ENCODE measurements at regions not wholly inside any gene's neighbourhood (a gene's known extent, or its start where the extent isn't known, plus 50 kb on each side); places are given as distances from the start of the nearest gene placed in this dataset.
"Not testable (repeated sequence)": the region's sequence is repeated elsewhere in the genome, so short reads cannot be mapped to it uniquely, and the experiment has no call there.

DNA sequence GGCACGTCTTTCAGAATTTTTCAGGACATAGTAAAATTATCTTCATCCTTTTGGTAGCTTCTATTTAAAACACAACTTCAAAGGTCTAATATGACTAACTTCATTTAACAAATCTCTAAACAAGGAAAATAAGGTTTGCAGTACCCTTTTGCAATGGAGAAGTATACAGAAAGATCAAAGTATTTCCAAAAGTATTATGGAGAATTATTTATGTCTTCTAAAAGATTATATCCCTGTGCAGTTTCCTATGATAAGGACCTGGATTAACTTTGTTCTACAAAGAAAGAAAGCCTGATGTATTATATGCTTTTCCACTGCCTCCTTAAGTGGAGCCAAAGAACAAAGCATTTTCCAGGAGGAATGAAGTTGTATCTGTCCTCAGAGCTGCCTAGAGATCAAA lies 353.0 kb upstream of the RUNX1 start:
- no peak for DNase-seq (ENCODE audit: low read depth, low spot score)

DNA sequence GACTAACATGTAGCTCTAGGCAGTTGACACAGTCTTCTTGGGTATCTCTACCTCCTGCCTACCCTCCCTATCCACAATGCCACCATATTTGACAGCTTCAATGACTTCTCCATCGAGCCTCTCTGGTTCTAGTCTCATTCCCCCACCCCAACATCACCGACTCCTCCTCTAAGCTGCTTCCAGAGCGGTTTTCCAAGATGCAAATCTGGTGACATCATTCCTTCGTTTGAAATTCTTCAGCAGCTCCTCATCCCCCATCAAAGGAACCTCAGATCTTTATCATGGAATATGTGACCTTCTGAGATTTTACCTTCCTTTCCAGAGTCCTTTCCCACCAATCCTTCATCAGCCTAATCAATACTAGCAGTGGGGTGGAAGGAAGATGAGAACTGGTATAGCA lies 352.4 kb upstream of the RUNX1 start:
- DNase-seq (ENCODE audit: low read depth, low spot score), result no peak

DNA sequence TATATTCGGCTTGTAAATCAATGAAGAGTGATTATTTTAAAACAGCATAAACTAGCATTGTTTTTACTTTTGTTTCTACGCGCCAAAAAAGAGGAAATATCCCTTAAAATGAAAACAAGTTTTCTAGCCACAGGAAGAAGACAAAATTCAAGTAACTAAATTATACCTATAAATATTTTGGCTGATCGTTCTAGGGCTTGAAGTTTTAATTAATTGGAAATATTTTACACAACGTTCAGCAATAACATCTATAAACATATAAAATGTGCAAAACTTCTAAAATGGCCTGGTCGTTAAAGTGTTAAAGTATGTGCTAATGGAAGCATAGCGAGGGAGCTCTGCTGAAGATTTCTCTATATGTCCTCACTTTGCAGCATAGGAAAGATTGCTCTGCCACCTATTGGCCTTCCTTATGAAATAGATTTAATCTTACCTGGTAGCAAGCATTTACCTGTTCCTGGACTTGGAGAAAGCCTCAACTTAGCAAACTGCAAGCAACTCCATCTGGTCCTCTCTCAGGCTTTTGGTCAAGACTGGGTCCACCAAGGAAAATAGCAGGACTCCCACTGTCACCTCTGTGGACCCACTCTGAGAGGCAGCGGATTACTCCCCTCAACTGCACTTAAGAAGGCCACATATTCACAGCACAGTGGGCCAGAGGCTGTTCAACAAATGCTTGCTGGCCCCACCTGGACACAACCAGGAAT lies 351.3 kb upstream of the RUNX1 start:
- DNase-seq (ENCODE audit: low read depth, low spot score), result peak; percentile 15

DNA sequence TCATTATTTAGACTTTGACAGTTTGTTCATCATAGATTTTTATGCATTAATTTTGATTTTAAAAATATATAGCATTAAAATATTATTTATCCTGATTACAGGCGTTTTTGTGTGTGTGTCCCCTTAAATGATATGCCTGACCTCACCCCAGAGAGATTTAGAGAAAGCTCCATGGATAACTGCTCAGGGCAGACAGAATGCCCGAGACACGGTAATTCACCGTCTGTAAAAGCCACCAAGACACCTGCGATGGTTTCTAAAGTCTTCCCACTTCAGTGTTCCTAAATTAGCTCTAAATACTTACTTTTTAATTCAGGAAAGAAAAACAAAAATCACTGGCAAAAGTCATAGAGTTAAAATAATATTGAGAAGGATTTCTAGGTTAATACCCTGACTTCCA lies 350.6 kb upstream of the RUNX1 start:
- DNase-seq (ENCODE audit: low read depth, low spot score), result no peak

DNA sequence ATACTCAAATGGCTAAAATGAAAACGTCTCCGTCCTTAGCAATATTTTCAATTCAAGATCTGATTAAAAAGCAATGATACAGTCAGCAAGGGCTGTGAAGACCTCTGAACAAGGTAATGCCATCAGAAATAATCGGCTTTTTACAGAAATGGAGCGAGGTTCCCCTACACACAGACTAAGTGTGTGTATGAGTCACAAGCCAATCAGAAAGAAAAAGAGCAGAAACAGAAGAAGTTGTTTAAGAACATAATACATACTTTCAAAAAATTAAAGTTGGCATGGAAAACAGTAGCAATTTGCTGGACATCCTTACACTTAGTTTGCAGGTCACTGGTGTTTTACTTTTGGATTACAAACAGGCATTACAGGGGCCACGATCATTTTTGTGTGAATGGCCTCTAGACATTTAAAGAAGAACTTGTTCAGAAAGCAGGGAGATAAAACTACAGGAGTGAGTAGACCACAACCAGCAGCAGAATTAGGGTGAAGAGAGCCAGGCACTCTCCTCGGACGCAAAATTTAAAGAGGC lies 350.0 kb upstream of the RUNX1 start:
- no peak for DNase-seq (ENCODE audit: low read depth, low spot score)

DNA sequence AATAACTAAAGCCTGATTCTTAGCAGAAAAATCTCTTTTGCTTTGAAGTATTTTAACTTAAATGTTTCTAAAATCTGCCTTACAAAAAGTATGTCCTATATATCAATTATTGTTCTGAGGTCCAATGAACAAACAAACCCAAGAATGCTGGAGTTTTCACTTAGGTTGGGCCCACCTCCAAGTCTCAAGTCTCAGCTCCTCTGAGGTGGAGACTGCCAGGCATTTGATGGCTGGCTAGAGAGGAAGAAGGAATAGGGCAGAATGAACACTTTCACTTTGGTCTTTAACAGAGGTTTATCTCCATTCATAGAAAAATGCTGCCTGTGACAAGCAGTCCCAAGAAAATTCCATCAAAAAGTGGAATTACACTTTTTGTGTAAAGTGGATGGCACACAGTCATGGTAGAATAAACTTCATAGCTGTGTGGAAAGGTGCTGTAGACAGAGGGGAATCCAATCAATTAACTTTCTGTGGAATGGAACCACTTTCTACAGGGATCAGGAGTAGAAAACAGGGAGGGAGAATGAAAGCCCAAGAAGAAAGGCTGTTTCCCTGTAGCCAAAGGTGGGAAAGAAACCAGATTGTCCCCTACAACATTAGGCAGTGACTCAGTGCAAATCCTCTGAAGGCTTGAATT lies 349.4 kb upstream of the RUNX1 start:
- no peak for DNase-seq (ENCODE audit: low read depth, low spot score)

DNA sequence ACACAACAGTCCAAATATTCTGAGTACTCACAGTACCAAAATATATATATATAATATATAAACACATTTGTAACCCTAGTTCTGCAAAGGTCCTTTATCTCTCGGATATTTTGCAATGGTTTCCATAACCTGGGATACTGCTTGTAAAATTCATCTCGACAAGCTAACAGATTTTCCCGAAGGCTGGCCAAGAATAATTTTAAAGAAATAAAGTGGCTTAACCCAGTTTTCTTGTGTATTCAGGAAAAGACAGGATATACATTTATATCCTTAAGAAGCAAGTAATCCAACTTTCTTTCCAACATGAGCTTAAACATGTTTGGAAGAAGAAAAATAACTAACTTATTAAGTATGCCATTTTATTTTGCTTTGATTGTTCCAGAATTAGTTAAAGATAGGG lies 348.7 kb upstream of the RUNX1 start:
- no peak for DNase-seq (ENCODE audit: low read depth, low spot score)

DNA sequence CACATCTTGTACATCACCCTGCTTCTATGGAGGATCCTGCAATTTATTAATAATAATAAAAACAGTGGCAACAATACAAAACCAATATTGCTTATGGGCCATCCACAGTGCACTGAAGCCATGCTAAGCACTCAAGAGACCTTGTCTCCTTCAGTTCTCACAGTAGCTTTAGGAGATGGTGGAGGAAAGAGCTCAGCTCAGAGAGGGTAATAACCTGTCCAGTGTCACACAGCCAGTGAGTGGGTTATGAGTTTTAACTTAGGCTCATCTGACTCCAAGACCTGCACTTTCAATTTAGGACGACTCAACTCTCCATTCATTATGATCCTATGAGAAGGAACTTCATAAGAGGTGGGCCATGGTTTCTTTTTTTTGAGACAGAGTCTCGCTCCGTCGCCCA lies 347.6 kb upstream of the RUNX1 start:
- no peak for DNase-seq (ENCODE audit: low read depth, low spot score)

DNA sequence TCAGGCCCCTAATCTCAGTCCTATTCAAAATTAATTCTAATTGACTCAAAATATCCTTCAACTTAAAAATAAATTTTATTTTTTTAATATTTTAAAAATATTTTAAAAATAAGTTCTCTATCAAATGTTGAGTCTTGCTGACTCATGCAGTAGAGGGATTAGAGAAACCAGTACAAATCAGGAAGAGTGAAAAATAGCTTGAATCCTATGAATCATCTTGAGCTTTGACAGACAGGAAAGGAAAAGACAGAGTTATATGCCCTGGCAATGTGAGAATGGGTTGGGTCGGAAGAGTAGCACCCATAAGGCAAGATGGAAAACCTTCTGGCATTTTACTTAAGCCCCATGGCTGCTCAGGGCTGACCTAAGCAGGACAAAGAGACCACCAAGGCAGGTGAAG lies 346.6 kb upstream of the RUNX1 start:
- no peak for DNase-seq (ENCODE audit: low read depth, low spot score)

DNA sequence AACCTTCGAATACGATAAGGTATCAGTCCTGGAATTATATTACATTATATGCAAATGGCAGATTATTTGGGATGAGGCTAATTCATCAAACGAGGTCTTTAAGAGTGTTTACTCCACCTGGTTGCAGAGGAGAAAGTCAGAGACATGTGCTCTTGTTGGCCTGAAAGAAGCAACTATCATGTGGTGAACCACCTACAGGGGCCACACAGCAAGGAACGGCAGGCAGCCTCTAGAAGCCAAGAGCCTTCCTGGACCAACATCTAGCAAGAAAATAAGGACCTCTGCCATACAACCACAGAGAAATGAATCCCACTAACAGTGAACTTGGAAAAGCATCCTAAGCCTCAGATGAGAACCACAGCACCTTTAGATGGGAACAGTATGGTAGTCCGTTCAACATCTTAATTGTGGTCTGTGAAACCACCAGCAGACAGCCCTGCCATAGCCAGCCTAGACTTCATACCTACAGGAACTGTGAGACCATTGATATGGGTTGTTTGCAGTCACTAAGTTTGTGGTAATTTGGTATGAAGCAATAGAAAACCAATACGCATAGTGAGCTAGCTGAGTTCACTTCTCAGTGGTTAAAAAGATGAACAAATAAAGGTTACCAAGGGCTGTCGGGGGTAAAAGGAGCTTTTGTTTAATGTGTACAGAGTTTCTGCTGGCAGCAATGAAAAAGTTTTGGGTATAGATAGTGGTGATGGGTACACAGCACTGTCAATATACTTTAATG lies 345.7 kb upstream of the RUNX1 start:
- DNase-seq (ENCODE audit: low read depth, low spot score), result no peak

DNA sequence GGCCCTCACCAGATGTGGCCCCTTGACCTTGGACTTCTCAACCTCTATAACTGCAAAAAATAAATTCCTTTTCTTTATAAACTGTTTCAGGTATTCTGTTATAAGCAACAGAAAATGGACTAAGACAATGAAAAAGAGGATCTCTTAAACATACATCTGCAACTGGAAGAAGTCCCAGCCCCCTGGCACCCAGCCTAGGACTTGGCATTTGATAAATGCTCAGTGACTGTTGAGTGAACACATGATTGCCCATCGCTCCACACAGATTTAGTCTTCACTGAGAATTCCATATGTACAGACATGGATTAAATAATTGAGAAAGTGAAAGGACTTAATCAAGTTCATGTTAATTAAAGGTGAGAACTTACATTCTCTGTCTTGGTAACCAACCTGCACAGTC lies 344.9 kb upstream of the RUNX1 start:
- no peak for DNase-seq (ENCODE audit: low read depth, low spot score)

DNA sequence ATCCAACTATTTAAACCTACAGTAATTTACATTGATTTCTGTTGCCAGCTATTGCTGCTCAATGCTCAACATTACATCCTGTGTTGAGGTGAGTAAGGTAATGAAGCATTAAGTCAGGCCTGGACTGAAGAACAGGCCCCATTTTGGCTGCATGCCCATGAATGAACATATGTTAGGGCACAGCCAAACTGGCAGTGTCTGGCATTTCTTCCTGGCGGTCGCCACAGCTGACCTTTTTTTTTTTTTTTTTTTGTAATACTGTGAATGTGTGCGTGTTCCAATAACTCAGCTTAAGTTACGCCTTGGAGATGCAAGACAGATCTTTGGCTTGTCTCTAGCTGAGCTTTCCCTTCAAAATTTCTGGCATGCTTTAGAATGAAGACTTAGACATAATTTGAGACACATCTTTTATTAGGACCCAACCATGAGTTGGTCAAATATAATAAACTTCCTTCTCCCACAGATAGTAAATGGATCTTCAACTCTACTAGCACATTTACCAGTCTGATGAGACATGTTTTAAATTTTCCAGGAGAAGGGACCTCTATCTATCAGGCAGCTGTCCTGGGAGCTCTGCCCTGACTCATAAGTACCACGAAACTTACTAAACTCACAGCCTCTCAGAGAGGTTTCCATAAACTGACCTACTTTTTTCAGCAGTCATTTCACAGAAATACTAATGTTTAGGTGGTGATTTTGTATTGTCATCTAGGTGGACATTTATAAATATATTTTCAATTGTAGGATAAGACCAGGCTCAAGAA lies 341.1 kb upstream of the RUNX1 start:
- no peak for DNase-seq (ENCODE audit: low read depth, low spot score)

DNA sequence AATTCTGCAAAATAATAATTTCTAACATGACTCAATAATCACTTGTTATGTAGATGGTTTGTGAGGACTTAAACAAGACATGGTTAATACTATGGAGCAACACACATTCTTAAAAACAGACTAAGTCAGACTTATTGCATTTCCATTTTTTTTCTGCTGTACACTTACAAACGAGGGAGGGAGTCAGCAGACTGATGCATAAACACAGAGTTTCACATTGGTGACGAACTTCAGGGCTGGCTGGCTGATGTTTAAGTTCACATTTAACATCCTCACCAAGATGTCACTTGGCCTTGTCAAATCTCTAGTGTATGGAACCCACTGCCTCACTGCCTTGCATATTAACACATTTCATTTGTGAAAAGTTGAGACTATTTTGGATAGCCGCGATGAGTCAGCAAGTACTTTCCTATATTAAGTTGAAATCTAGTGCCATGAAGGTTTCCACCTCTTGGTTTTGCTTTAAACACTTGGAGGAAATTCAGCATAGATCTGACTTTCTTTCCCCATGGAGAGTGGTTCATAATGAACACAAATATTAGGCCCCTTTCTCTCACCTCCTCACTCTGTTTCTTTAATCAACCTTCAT lies 337.5 kb upstream of the RUNX1 start:
- no peak for DNase-seq (ENCODE audit: low read depth, low spot score)

DNA sequence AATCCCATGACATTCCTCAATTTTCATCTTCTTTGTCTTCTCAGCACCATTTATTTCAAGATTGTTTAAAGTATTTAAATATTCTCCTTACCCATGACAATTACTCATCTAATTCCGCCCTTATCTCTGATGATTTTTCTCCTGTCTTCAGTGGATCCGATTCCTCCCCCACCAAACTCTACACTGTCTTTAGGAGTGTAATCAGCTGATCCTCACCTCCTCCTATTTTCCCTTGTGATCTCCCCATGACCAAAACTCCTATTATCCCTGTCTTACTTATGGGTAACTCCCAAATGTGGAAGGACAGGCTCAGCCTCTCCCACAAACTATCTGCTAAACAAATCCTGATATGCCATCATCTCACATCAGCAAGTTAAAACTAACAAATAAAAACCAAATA lies 335.3 kb upstream of the RUNX1 start:
- no peak for DNase-seq (ENCODE audit: low read depth, low spot score)

DNA sequence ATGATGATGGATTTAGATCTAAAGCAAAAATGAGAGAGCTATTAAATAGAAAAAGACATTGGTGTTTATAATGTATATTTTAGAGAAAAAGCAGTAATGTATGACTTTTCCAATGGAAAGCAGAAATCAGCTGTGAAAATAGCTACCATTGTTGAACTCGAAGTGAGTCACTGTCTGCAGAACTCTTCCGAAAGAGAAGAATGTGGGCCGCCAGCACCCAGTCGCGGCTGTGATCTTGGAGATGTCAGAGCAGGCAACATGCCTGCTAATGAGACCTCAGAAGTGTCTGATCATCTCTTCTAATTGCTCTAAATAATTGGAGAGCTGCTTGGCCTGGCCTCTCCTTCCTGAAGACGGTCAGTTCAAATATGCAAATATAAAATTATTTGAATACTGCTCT lies 333.6 kb upstream of the RUNX1 start:
- no peak for DNase-seq (ENCODE audit: low read depth, low spot score)

DNA sequence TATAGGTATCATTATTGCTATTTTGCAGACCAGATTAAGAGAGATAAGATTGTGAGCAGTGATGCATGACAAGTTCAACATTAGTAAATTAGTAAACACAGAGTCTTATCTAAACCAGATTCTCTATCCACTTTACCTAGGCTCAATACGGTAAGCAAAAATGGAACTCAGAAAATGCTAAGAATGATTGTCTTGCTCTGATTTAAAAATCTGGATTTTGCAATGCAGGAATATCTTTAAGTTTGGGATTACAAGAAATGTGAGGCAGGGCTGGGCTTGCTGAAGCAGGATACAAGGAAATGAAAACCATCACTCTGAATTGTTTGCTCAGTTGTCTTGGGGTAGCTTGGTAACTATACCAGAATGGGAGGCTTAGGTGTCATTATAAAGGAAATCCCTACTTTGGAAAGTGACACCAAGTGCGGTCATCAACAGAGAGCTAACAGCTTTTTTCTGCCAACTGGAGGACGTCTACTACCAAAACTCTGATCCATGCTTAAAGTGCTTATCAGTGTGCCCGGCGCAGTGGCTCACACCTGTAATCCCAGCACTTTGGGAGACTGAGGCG lies 332.7 kb upstream of the RUNX1 start:
- DNase-seq (ENCODE audit: low read depth, low spot score), result no peak

DNA sequence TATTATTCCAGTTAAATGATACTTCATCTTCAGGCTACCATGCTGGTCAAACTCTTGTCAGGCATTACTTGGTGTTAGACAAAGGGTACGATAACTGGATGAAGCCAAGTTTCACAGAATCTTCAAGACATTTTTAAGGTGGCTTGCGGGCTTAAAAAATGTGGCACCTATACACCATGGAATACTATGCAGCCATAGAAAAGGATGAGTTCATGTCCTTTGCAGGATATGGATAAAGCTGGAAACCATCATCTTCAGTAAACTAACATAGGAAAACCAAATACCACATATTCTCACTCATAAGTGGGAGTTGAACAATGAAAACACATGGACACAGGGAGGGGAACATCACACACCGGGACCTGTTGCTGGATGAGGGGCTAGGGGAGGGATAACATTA lies 331.2 kb upstream of the RUNX1 start:
- DNase-seq (ENCODE audit: low read depth, low spot score), result not testable (repeated sequence)

DNA sequence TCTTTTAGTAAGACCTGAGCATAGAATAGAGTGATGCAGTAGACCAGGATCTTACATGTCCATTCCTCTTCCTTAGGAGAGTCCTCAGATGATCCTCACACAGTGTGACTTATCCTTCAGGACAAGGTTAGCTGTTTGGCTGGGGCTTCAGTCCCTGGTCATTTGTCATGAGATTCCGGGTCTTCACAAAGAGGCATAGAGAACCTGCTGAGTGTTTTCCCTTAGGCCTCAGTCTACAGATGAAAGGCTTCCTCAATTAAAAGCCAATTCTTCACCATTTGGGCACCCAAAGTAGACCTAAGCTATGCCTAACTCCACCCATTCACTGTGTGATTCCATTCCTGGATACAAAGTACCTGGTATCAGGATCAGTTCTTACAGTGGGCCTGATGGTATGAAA lies 329.8 kb upstream of the RUNX1 start:
- DNase-seq (ENCODE audit: low read depth, low spot score), result no peak

DNA sequence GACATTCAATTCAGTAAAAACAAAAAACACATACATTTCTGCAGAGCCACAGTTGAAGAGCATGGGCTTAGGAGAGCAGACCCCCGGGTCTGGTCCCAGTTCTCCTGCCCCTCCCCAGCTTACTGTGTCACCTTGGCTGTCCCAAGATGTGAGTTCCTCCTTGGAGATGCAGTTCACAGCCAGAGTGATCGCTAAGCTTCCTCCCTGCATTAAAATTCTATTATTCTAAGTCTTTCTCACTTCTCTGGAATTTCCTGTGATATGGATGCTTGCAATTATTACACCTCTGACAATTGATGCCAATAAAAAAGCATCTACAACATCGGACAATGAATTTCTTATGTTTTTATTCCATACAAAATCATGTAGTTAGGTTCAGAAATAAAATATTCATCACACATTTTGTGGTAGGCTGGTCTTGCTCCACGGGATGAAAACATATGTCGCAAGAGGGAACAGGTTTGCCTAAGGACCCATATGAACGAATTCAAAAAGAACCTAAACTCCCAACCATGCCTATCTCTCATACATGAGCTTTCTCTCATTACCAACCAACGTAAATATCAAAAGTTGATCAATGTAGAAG lies 328.5 kb upstream of the RUNX1 start:
- DNase-seq (ENCODE audit: low read depth, low spot score), result no peak

DNA sequence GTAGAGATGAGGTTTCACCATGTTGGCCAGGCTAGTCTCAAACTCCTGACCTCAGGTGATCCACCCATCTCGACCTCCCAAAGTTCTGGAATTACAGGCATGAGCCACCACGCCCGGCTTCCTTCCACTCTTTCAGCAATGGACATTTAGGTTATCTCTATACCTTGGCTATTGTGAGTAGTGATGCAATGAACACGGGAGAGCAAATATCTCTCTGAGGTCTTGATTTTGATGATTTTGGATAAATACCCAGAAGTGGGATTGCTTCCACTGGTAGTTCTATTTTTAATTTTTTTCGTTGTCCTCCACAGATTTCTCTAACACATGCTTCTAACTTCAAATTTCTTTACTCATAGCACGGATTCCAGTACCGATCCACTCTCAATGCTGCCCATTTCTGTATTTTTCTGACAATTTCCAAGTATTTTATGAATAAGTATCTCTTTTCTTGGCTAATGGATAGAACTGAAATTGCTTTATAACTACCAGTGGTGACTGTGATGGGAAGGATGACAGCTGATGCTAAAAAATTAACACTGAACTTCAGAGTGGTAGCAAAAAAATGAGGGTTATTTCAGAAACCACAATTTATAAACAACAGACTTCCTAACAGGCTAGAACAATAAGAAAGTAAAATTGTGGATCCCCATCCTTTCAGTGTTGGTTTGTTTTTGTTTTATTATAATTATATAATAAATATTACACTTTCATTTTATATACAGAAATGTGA lies 327.5 kb upstream of the RUNX1 start:
- DNase-seq (ENCODE audit: low read depth, low spot score), result no peak
